ENCODE measurements at regions not wholly inside any gene's neighbourhood (a gene's known extent, or its start where the extent isn't known, plus 50 kb on each side); places are given as distances from the start of the nearest gene placed in this dataset.

DNA sequence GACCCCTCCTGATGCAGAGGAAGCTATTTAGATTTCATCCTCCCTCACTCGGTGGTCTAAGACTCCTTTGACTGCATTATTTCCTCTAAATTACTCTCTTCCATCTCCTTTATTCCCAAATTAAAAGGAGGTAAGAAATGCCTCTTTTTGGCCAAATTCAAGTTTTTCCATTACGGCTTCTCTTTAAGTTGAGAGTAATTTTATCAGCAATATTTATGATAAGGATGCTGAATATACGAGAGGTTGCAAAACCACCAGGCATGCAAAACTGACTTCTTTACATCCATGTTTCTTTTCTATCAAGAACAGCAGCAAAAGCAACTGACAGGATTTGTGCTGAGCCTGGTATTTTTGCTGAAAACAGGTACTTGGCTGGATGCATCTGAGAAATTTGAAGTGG, 262.0 kb upstream of the RARB start:
- Histone ChIP-seq H3K4me3 (no peak overlapping the region), H2AFZ (no peak overlapping the region), H3K27me3 (ENCODE audit: insufficient read depth, low read depth) (no peaks in the 10 kb centered on the region), H3K79me2 (ENCODE audit: low read depth) (no peaks in the 10 kb centered on the region), H3K36me3 (ENCODE audit: low read depth) (no peaks in the 10 kb centered on the region), H3K4me1 (replicated peaks; ENCODE audit: insufficient read depth) (no peaks in the 10 kb centered on the region), H4K20me1 (ENCODE audit: insufficient read depth) (no peaks in the 10 kb centered on the region), H3K27ac (no peak overlapping the region), H3K9me3 (ENCODE audit: insufficient read depth, low read depth) (no peaks in the 10 kb centered on the region), H3K9me2 (ENCODE audit: insufficient read depth) (no peaks in the 10 kb centered on the region), H3K4me2 (no peak overlapping the region), H3F3A (ENCODE audit: insufficient read depth, low read depth) (no peaks in the 10 kb centered on the region)
- DNase-seq: no peak
- POLR2A ChIA-PET (ENCODE audit: unreplicated experiment): no interaction called here
- intact Hi-C loops (cut with micrococcal nuclease; ENCODE audit: unreplicated experiment): no loop called here
- no peak for TF ChIP-seq EZH2 (IDR thresholded peaks at IDR 0.05; ENCODE audit: low read depth)
- BruUV-seq (replicated peaks): no TSS peak
- CTCF ChIA-PET: no interaction called here

DNA sequence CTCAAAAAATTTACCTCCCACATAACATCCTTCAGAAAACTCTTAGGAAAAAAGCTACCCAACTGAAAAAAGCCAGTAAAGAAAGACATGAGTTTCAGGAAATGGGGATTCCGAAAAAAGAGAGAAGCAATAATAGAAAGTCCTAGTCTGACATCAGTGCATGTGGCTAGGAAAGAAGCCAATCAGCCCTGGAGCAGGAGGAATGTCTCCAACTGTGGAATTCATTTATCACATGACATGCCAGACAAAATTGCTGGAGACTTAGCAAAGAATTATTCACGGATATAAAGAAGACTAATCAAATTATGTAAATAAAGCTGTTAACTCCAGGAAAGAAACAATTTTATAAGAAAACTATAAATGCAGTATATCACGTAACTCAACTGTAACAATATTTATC, 258.9 kb upstream of the RARB start:
- H3K4me2 ChIP-seq: no peak overlapping the region
- H3K4me3 ChIP-seq: no peak overlapping the region
- intact Hi-C loops (cut with micrococcal nuclease; ENCODE audit: unreplicated experiment): no loop called here
- DNase-seq: no peak
- no peak overlapping the region for H2AFZ ChIP-seq
- no peaks in the 10 kb centered on the region for H3F3A ChIP-seq (ENCODE audit: insufficient read depth, low read depth)
- TF ChIP-seq EZH2 (IDR thresholded peaks at IDR 0.05; ENCODE audit: low read depth): no peak
- TF ChIP-seq, protein P1, sequence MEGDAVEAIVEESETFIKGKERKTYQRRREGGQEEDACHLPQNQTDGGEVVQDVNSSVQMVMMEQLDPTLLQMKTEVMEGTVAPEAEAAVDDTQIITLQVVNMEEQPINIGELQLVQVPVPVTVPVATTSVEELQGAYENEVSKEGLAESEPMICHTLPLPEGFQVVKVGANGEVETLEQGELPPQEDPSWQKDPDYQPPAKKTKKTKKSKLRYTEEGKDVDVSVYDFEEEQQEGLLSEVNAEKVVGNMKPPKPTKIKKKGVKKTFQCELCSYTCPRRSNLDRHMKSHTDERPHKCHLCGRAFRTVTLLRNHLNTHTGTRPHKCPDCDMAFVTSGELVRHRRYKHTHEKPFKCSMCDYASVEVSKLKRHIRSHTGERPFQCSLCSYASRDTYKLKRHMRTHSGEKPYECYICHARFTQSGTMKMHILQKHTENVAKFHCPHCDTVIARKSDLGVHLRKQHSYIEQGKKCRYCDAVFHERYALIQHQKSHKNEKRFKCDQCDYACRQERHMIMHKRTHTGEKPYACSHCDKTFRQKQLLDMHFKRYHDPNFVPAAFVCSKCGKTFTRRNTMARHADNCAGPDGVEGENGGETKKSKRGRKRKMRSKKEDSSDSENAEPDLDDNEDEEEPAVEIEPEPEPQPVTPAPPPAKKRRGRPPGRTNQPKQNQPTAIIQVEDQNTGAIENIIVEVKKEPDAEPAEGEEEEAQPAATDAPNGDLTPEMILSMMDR (conservative IDR thresholded peaks at IDR 0.05): no peak
- no peaks in the 10 kb centered on the region for H3K36me3 ChIP-seq (ENCODE audit: low read depth)
- H3K27me3 ChIP-seq (ENCODE audit: insufficient read depth, low read depth): no peaks in the 10 kb centered on the region
- no peaks in the 10 kb centered on the region for H3K9me2 ChIP-seq (ENCODE audit: insufficient read depth)
- no TSS peak for BruUV-seq (replicated peaks)
- ChIA-PET CTCF (no interaction called here), POLR2A (ENCODE audit: unreplicated experiment) (no interaction called here)
- no peaks in the 10 kb centered on the region for H3K79me2 ChIP-seq (ENCODE audit: low read depth)
- H3K9me3 ChIP-seq (ENCODE audit: insufficient read depth, low read depth): no peaks in the 10 kb centered on the region
- H4K20me1 ChIP-seq (ENCODE audit: insufficient read depth): no peaks in the 10 kb centered on the region
- no peak overlapping the region for H3K27ac ChIP-seq
- no peaks in the 10 kb centered on the region for H3K4me1 ChIP-seq (replicated peaks; ENCODE audit: insufficient read depth)

DNA sequence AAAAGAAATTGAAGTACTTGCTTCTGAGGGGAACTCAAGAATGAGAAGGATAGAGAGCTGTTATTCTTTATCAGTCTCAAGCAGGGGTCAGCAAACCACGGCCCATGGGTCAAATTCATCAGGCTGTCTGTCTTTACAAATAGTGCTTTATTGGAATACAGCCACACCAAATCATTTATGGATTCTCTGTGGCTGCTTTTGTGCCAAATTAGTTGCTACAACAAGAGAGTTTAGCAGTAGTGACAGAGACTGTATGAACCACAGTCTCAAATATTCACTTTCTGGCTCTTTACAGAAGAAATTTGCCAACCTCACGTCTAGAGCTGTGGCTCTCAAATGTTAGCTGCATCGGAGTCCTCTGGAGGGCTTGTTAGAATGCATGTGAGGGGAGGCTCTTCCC, 258.0 kb upstream of the RARB start:
- intact Hi-C loops (cut with micrococcal nuclease; ENCODE audit: unreplicated experiment): no loop called here
- H3K27ac ChIP-seq: no peak overlapping the region
- TF ChIP-seq, protein P1 (conservative IDR thresholded peaks at IDR 0.05): no peak
- no peak for TF ChIP-seq EZH2 (IDR thresholded peaks at IDR 0.05; ENCODE audit: low read depth)
- H3K36me3 ChIP-seq (ENCODE audit: low read depth): no peaks in the 10 kb centered on the region
- H3K9me3 ChIP-seq (ENCODE audit: insufficient read depth, low read depth): no peaks in the 10 kb centered on the region
- no peaks in the 10 kb centered on the region for H3K4me1 ChIP-seq (replicated peaks; ENCODE audit: insufficient read depth)
- no peaks in the 10 kb centered on the region for H3K27me3 ChIP-seq (ENCODE audit: insufficient read depth, low read depth)
- no peak overlapping the region for H2AFZ ChIP-seq
- no peaks in the 10 kb centered on the region for H3K9me2 ChIP-seq (ENCODE audit: insufficient read depth)
- ChIA-PET POLR2A (ENCODE audit: unreplicated experiment) (no interaction called here), CTCF (interaction anchor here (0.6 kb wide), 1 partner anchor 123 kb away, joined by 20 read pairs; no protein-coding TSS in a partner anchor)
- no peak for DNase-seq
- no peak overlapping the region for H3K4me2 ChIP-seq
- no peaks in the 10 kb centered on the region for H4K20me1 ChIP-seq (ENCODE audit: insufficient read depth)
- no TSS peak for BruUV-seq (replicated peaks)
- no peak overlapping the region for H3K4me3 ChIP-seq
- no peaks in the 10 kb centered on the region for H3K79me2 ChIP-seq (ENCODE audit: low read depth)
- no peaks in the 10 kb centered on the region for H3F3A ChIP-seq (ENCODE audit: insufficient read depth, low read depth)

DNA sequence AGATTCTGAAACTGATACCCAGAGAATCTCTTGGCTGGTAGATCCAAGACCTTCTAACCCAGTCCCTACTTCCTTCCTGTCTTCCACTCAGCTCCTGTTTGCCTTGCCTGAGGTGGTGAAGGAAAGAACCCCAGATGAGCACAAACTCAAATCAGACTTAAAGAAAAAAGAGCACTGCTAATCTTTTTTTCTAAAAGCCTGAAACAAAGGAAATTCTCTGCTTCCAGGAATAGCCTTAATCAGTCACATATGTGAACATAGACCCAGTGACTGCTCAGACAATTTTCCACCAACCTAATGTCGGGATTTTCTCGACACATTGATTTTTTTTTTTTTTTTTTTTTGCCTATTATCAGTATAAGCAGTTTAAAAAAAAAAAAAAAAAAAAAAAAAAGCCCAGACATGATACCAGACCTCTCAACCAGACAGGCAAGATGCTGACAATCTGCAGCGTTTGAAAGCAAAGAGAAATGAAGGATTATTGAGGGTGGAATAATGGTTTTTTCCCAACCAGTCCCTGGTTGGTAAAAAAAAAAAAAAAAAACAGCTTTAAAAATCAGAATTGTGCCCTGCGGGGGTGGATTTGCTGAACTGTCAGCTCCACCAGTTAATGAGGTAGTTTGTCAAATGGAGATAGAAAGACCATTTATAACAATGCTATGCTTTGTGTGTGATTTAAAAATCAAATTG, 256.8 kb upstream of the RARB start:
- BruUV-seq (replicated peaks): no TSS peak
- H3K36me3 ChIP-seq (ENCODE audit: low read depth): no peaks in the 10 kb centered on the region
- no peaks in the 10 kb centered on the region for H3K79me2 ChIP-seq (ENCODE audit: low read depth)
- TF ChIP-seq, protein P1 (conservative IDR thresholded peaks at IDR 0.05): no peak
- TF ChIP-seq EZH2 (IDR thresholded peaks at IDR 0.05; ENCODE audit: low read depth): no peak
- no peak overlapping the region for H3K4me2 ChIP-seq
- no peaks in the 10 kb centered on the region for H3F3A ChIP-seq (ENCODE audit: insufficient read depth, low read depth)
- H3K4me1 ChIP-seq (replicated peaks; ENCODE audit: insufficient read depth): no peaks in the 10 kb centered on the region
- no peaks in the 10 kb centered on the region for H3K27me3 ChIP-seq (ENCODE audit: insufficient read depth, low read depth)
- intact Hi-C loops (cut with micrococcal nuclease; ENCODE audit: unreplicated experiment): no loop called here
- CTCF ChIA-PET: no interaction called here
- no peaks in the 10 kb centered on the region for H3K9me2 ChIP-seq (ENCODE audit: insufficient read depth)
- H3K27ac ChIP-seq: no peak overlapping the region
- DNase-seq: no peak
- H2AFZ ChIP-seq: no peak overlapping the region
- no peaks in the 10 kb centered on the region for H3K9me3 ChIP-seq (ENCODE audit: insufficient read depth, low read depth)
- H4K20me1 ChIP-seq (ENCODE audit: insufficient read depth): no peaks in the 10 kb centered on the region
- POLR2A ChIA-PET (ENCODE audit: unreplicated experiment): no interaction called here
- no peak overlapping the region for H3K4me3 ChIP-seq

All from PC-9 (cell line).